Esophagus muscularis mucosa (tissue), 3 donors: ENCODE measurements at regions not wholly inside any gene's neighbourhood (a gene's known extent, or its start where the extent isn't known, plus 50 kb on each side); places are given as distances from the start of the nearest gene placed in this dataset.

Source experiments
- CTCF ChIP-seq, 3 experiments: fragments of 200-600 bp in 2 of 3; fragments of 450-650 bp in 1 of 3; sonication (generic) in 2 of 3; IDR thresholded peaks; one replicate each; pipeline ENCODE4 v1.5.1; 2017 to 2019; ENCODE audit warnings: antibody characterized with exemption in 3 of 3, mild to moderate bottlenecking in 2 of 3, moderate library complexity in 1 of 3
- POLR2A ChIP-seq: fragments of 450-650 bp; IDR thresholded peaks from one replicate; pipeline ENCODE4 v1.6.1; 2017; ENCODE audit warnings: antibody characterized with exemption, moderate library complexity, mild to moderate bottlenecking, low read depth

DNA sequence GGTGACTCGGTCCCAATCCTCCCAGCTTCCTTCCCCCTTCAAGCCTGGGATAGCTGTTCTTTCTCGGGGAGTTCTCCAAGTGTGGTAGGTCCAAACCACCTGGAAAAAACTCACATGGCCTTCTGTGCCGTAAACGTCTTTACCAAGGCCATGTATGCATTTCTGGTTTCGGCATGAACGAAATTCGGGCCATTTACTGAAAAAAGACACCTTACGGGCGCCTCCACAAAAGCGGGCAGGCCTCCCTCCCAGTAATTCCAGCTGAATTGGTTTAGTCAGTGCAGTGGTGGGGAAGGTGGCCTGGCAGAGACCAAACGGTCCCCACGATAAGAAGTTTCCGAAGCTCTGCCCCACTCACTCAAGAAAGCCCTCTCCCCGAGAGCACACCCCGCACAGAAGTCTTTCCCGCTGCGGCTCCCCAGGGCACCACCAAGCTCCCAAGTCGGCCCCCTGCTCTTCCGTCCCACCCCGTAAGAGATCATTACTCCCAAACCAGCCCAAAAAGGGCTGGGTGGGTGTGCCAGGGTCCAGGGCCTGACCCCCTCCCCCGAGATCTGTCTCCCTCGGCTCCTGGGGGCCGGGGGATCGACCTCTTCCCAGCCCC is 86.3 kb upstream of the MELK start:
- TF ChIP-seq CTCF (IDR thresholded peaks at IDR 0.05) (no peak), POLR2A (no peak)
